Sigmoid colon (tissue), 6 donors: ENCODE measurements at regions not wholly inside any gene's neighbourhood (a gene's known extent, or its start where the extent isn't known, plus 50 kb on each side); places are given as distances from the start of the nearest gene placed in this dataset.

Experiments used
- DNase-seq: peaks from one replicate; pipeline ENCODE4 v3.0.0-alpha.2; 2019
- H3K27ac ChIP-seq, 4 donors: fragments of 200-600 bp; sonication (generic); one replicate each; pipeline ENCODE4 v1.5.1; 2016 to 2019; ENCODE audit warnings: mild to moderate bottlenecking in 1 of 4
- H3K27me3 ChIP-seq, 3 donors: fragments of 200-600 bp; sonication (generic); one replicate each; pipeline ENCODE4 v1.5.1; 2019; ENCODE audit warnings: mild to moderate bottlenecking in 1 of 3
- H3K36me3 ChIP-seq, 4 donors: fragments of 200-600 bp; sonication (generic); one replicate each; pipeline ENCODE4 v1.5.1; 2016 to 2019
- H3K4me1 ChIP-seq, 4 donors: fragments of 200-600 bp; sonication (generic); one replicate each; pipeline ENCODE4 v1.5.1; 2017 to 2019
- H3K4me3 ChIP-seq, 4 donors: fragments of 200-600 bp; sonication (generic); one replicate each; pipeline ENCODE4 v1.5.1; 2017 to 2019; ENCODE audit warnings: mild to moderate bottlenecking in 2 of 4, moderate library complexity in 1 of 4
- H3K9me3 ChIP-seq, 4 donors: fragments of 200-600 bp in 3 of 4; sonication (generic) in 3 of 4; one replicate each; pipeline versions ENCODE4 v1.5.1 to v1.6.1; 2013 to 2019
- CTCF ChIP-seq, 4 experiments: fragments of 450-650 bp in 3 of 4; fragments of 200-600 bp in 1 of 4; IDR thresholded peaks; one replicate each; pipeline ENCODE4 v1.5.1; 2016 to 2019; ENCODE audit warnings: antibody characterized with exemption in 4 of 4, mild to moderate bottlenecking in 3 of 4, moderate library complexity in 2 of 4
- EP300 ChIP-seq, 4 donors: sonication (generic); formaldehyde crosslinking; IDR thresholded peaks; one replicate each; pipeline ENCODE4 v1.6.1; 2017; ENCODE audit warnings: antibody characterized with exemption in 4 of 4
- POLR2A ChIP-seq, 2 donors: fragments of 450-650 bp; IDR thresholded peaks; one replicate each; pipeline ENCODE4 v1.6.1; 2016; ENCODE audit warnings: antibody characterized with exemption in 2 of 2, mild to moderate bottlenecking in 2 of 2, moderate library complexity in 2 of 2
- POLR2AphosphoS5 ChIP-seq, 4 donors: sonication (generic); formaldehyde crosslinking; IDR thresholded peaks; one replicate each; pipeline ENCODE4 v1.6.1; 2017; ENCODE audit warnings: antibody characterized with exemption in 4 of 4
- WGBS, 2 donors: extraction: QIAGEN DNeasy Blood & Tissue Kit; methylation state at CpG; one replicate each; pipeline ENCODE4 v1.1.7; 2013; 5-methylcytosine and 5-hydroxymethylcytosine counted together
- intact Hi-C: fragments of 100-400 bp; cut with DNase I; formaldehyde crosslinking; loops from one replicate; pipeline ENCODE4 v1.15.1; 2023
- donor health status: healthy with polysubstance abuse.
- donor health status: healthy.

DNA sequence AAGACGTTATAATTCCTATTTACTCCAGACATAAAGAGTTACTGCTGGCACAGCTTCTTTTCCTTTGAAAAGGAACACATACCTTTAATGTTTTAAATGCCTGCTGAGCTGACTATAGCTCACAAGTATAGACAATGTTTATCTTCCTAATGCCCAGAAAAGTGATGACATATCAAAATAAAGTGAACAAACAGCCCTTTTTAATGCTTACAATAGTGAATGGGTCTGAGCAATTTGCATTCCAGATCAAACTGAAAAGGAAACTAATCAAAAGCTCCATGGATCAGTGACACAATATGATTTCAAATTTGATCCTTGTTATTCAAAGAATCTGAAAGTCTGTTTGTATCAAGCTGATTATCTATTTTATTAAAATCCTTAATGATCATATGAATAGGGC is 233.6 kb upstream of the SEMA3E start:
- intact Hi-C loops = no loop called here
- Histone ChIP-seq H3K9me3 (no peaks in the 10 kb centered on the region), H3K4me3 (no peak overlapping the region), H3K36me3 (no peaks in the 10 kb centered on the region), H3K27me3 (no peaks in the 10 kb centered on the region), H3K27ac (no peak overlapping the region), H3K4me1 (peaks cover 0 to 30% (median 12%) of the 10 kb centered on the region in 4 donors)
- no peak for DNase-seq
- no peak for TF ChIP-seq POLR2A (IDR thresholded peaks at IDR 0.05)
- WGBS, 2 donors = 36 to 56% methylated on average over 1 of the region's 1 CpG

GRCh38 chr7:83879063-83879462 is 230.1 kb upstream of the SEMA3E start:
- H3K27me3 ChIP-seq = no peaks in the 10 kb centered on the region
- WGBS, 2 donors = 48 to 72% methylated on average over 1 of the region's 1 CpG
- H3K4me3 ChIP-seq = no peak overlapping the region
- peaks cover 0 to 30% (median 12%) of the 10 kb centered on the region in 4 donors for H3K4me1 ChIP-seq
- no peak for DNase-seq
- intact Hi-C loops = no loop called here
- no peaks in the 10 kb centered on the region for H3K36me3 ChIP-seq
- TF ChIP-seq EP300 (IDR thresholded peaks at IDR 0.05) = no peak
- TF ChIP-seq POLR2AphosphoS5 (IDR thresholded peaks at IDR 0.05) = no peak
- TF ChIP-seq CTCF (IDR thresholded peaks at IDR 0.05) = no peak
- no peak for TF ChIP-seq POLR2A (IDR thresholded peaks at IDR 0.05)
- peak overlapping the region in 2 of 4 donors; percentile 30 to 36 for H3K27ac ChIP-seq
- no peaks in the 10 kb centered on the region for H3K9me3 ChIP-seq

- intact Hi-C loops = no loop called here
- H3K9me3 ChIP-seq = no peaks in the 10 kb centered on the region
- TF ChIP-seq POLR2A (IDR thresholded peaks at IDR 0.05) = no peak
- no peak for TF ChIP-seq POLR2AphosphoS5 (IDR thresholded peaks at IDR 0.05)
- TF ChIP-seq CTCF (IDR thresholded peaks at IDR 0.05) = no peak
- no peak for TF ChIP-seq EP300 (IDR thresholded peaks at IDR 0.05)
- peaks cover 0 to 30% (median 12%) of the 10 kb centered on the region in 4 donors for H3K4me1 ChIP-seq
- no peak overlapping the region for H3K4me3 ChIP-seq
- peak overlapping the region in 2 of 4 donors; percentile 30 to 36 for H3K27ac ChIP-seq
- H3K27me3 ChIP-seq = no peaks in the 10 kb centered on the region
- DNase-seq = no peak
- H3K36me3 ChIP-seq = no peaks in the 10 kb centered on the region
Observed at GRCh38 chr7:83878614-83879013, 229.7 kb upstream of the SEMA3E start.

- no peak for TF ChIP-seq EP300 (IDR thresholded peaks at IDR 0.05)
- no peak for TF ChIP-seq POLR2A (IDR thresholded peaks at IDR 0.05)
- TF ChIP-seq POLR2AphosphoS5 (IDR thresholded peaks at IDR 0.05) = no peak
- no peak for TF ChIP-seq CTCF (IDR thresholded peaks at IDR 0.05)
- no peaks in the 10 kb centered on the region for H3K27me3 ChIP-seq
- WGBS, 2 donors = 87 to 91% methylated on average over 2 of the region's 2 CpGs
Observed at GRCh38 chr7:83876593-83876992, 227.7 kb upstream of the SEMA3E start.

GRCh38 chr7:83873459-83873858 is 224.5 kb upstream of the SEMA3E start:
- Histone ChIP-seq H3K27ac (no peak overlapping the region), H3K36me3 (no peaks in the 10 kb centered on the region), H3K9me3 (no peaks in the 10 kb centered on the region), H3K27me3 (no peaks in the 10 kb centered on the region), H3K4me3 (no peak overlapping the region), H3K4me1 (peaks cover 0 to 3% (median under 1%) of the 10 kb centered on the region in 4 donors)
- intact Hi-C loops = no loop called here
- no peak for TF ChIP-seq EP300 (IDR thresholded peaks at IDR 0.05)
- TF ChIP-seq CTCF (IDR thresholded peaks at IDR 0.05) = no peak
- no peak for TF ChIP-seq POLR2AphosphoS5 (IDR thresholded peaks at IDR 0.05)
- no peak for TF ChIP-seq POLR2A (IDR thresholded peaks at IDR 0.05)
- no peak for DNase-seq
- 89 to 91% methylated on average over 4 of the region's 4 CpGs for WGBS, 2 donors

More at GRCh38 chr7:83876593-83876992, 227.7 kb upstream of the SEMA3E start:
- Histone ChIP-seq H3K27ac (no peak overlapping the region), H3K4me1 (peaks cover 0 to 20% (median 8%) of the 10 kb centered on the region in 4 donors), H3K4me3 (no peak overlapping the region), H3K36me3 (no peaks in the 10 kb centered on the region), H3K9me3 (no peaks in the 10 kb centered on the region)
- no peak for DNase-seq
- intact Hi-C loops = no loop called here
